ENCODE measurements at regions not wholly inside any gene's neighbourhood (a gene's known extent, or its start where the extent isn't known, plus 50 kb on each side); places are given as distances from the start of the nearest gene placed in this dataset.

DNA sequence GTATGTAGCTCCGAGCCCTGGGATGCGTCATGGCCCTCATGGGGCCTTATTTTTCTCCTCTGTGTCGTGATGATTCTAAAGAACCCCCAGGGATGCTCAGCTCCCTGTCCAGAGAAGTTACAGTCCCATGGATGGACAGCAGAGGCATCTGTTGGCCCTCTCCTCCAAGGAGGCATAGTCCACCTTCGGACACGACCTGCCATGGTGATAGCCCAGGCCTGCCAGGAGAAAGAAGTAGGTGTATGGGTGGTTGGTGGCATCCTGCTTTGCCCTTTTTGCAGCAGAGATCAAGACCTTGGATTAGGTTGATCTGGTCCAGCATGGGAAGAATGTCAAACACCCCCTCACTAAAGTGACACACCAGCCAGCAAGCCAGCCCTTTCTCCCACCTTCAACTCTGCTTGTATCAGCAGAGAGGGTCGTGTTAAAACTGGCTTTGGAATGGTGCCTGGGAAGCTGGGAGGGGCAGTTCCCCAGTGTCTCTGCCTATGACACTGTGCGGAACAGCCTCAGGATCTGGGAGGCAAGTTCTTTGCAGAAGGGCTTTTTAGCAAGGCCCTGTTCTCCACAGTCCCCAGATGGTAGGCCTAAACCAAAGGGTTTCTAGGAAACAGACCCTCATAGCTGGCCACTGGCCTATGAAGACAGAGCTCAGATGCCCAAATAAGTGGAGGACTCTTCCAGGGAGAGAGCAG is 259.9 kb upstream of the RPL38 start:
- H3K27ac ChIP-seq (ENCODE audit: low read depth in 1 of 2, low read length in 1 of 2): no peak overlapping the region
- no peak overlapping the region for H3K4me3 ChIP-seq (ENCODE audit: low read length in 2 of 2)
- DNase-seq (ENCODE audit: low read depth in 6 of 9, low spot score in 9 of 9): no peak
- no peaks in the 10 kb centered on the region for H3K9me3 ChIP-seq (ENCODE audit: control insufficient read depth in 2 of 2, insufficient read depth in 1 of 2, low read length in 1 of 2)
- H3K36me3 ChIP-seq (ENCODE audit: control insufficient read depth in 2 of 2, insufficient read depth in 2 of 2, low read length in 1 of 2): no peaks in the 10 kb centered on the region
- H3K27me3 ChIP-seq (ENCODE audit: control insufficient read depth in 2 of 2, insufficient read depth in 1 of 2, low read length in 1 of 2): peaks cover 0 to 10% of the 10 kb centered on the region in 2 donors
- WGBS: 73% methylated on average over 7 of the region's 7 CpGs
- no peaks in the 10 kb centered on the region for H3K4me1 ChIP-seq (ENCODE audit: control insufficient read depth in 2 of 2, insufficient read depth in 2 of 2, low read length in 2 of 2)

DNA sequence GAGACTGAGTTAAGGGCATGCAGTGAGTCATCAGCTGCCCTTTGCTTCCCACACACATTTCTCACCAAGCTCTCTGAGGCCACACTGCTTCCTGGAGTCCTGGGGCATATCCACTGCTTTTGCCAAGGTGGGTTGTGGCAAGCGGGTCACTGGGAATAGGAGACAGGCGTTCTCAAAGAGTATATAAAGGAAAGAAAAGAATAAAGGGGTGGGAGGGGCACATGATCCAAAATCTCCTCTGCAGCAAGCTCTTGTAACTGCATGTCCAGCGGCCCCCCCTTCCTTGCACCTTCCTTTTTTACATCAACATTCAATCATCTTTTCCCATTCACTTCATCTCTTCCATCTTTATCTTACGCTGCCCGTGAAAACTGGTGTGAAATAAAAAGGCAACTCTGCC is 259.1 kb upstream of the RPL38 start:
- no peaks in the 10 kb centered on the region for H3K4me1 ChIP-seq (ENCODE audit: control insufficient read depth in 2 of 2, insufficient read depth in 2 of 2, low read length in 2 of 2)
- no peak overlapping the region for H3K27ac ChIP-seq (ENCODE audit: low read depth in 1 of 2, low read length in 1 of 2)
- H3K36me3 ChIP-seq (ENCODE audit: control insufficient read depth in 2 of 2, insufficient read depth in 2 of 2, low read length in 1 of 2): no peaks in the 10 kb centered on the region
- no peak for DNase-seq (ENCODE audit: low read depth in 6 of 9, low spot score in 9 of 9)
- H3K4me3 ChIP-seq (ENCODE audit: low read length in 2 of 2): no peak overlapping the region
- H3K27me3 ChIP-seq (ENCODE audit: control insufficient read depth in 2 of 2, insufficient read depth in 1 of 2, low read length in 1 of 2): peaks cover 0 to 10% of the 10 kb centered on the region in 2 donors
- 95% methylated on average over 5 of the region's 5 CpGs for WGBS
- H3K9me3 ChIP-seq (ENCODE audit: control insufficient read depth in 2 of 2, insufficient read depth in 1 of 2, low read length in 1 of 2): no peaks in the 10 kb centered on the region

GRCh38 chr17:73947281-73947965 is 256.1 kb upstream of the RPL38 start:
- H3K27me3 ChIP-seq (ENCODE audit: control insufficient read depth in 2 of 2, insufficient read depth in 1 of 2, low read length in 1 of 2): peaks cover 4 to 33% of the 10 kb centered on the region in 2 donors
- H3K27ac ChIP-seq (ENCODE audit: low read depth in 1 of 2, low read length in 1 of 2): no peak overlapping the region
- H3K36me3 ChIP-seq (ENCODE audit: control insufficient read depth in 2 of 2, insufficient read depth in 2 of 2, low read length in 1 of 2): no peaks in the 10 kb centered on the region
- H3K4me3 ChIP-seq (ENCODE audit: low read length in 2 of 2): no peak overlapping the region
- H3K9me3 ChIP-seq (ENCODE audit: control insufficient read depth in 2 of 2, insufficient read depth in 1 of 2, low read length in 1 of 2): no peaks in the 10 kb centered on the region
- 94% methylated on average over 13 of the region's 13 CpGs for WGBS
- no peaks in the 10 kb centered on the region for H3K4me1 ChIP-seq (ENCODE audit: control insufficient read depth in 2 of 2, insufficient read depth in 2 of 2, low read length in 2 of 2)
- DNase-seq (ENCODE audit: low read depth in 6 of 9, low spot score in 9 of 9): no peak

GRCh38 chr17:73947966-73948355 is 255.5 kb upstream of the RPL38 start:
- WGBS: 97% methylated on average over 4 of the region's 4 CpGs
- DNase-seq (ENCODE audit: low read depth in 6 of 9, low spot score in 9 of 9): no peak
- Histone ChIP-seq H3K36me3 (ENCODE audit: control insufficient read depth in 2 of 2, insufficient read depth in 2 of 2, low read length in 1 of 2) (no peaks in the 10 kb centered on the region), H3K27ac (ENCODE audit: low read depth in 1 of 2, low read length in 1 of 2) (no peak overlapping the region), H3K4me3 (ENCODE audit: low read length in 2 of 2) (no peak overlapping the region), H3K27me3 (ENCODE audit: control insufficient read depth in 2 of 2, insufficient read depth in 1 of 2, low read length in 1 of 2) (peaks cover 9 to 39% of the 10 kb centered on the region in 2 donors), H3K9me3 (ENCODE audit: control insufficient read depth in 2 of 2, insufficient read depth in 1 of 2, low read length in 1 of 2) (no peaks in the 10 kb centered on the region), H3K4me1 (ENCODE audit: control insufficient read depth in 2 of 2, insufficient read depth in 2 of 2, low read length in 2 of 2) (peaks cover 0 to 2% of the 10 kb centered on the region in 2 donors)

DNA sequence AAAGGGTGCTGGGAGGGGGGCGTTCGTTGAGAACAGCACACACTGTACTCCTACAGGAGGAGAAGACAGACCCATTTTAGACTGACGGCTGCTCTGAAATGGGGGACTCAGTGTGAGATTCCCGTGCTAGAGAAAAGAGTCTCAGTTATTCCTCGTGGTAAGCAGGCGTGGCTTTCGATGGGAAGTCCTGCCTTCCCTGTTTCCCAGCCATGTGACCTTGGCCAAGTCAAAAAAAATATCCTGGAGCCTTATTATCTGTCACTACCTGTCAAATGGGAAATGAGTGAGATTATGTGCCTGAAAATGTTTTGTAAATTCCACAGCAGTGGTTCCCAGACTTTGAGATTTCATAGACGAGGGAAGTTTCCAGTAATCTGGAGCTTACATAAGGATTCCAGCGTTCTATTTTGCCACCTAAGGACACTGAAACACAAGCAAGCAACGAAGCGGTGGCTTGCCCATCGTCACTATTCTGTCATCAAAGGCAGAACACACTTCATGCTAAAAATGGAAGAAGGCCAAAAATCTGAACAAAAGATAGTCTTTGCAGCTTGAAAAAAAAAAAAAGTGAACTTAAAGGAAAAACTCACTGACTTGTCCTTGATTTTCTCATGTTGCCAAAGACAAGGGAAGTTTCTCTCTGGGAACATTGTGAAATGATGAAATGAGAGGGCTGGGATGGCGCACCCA is 253.4 kb upstream of the RPL38 start:
- no peak for DNase-seq (ENCODE audit: low read depth in 6 of 9, low spot score in 9 of 9)
- Histone ChIP-seq H3K27me3 (ENCODE audit: control insufficient read depth in 2 of 2, insufficient read depth in 1 of 2, low read length in 1 of 2) (peaks cover 11 to 55% of the 10 kb centered on the region in 2 donors), H3K4me1 (ENCODE audit: control insufficient read depth in 2 of 2, insufficient read depth in 2 of 2, low read length in 2 of 2) (peaks cover 0 to 3% of the 10 kb centered on the region in 2 donors), H3K4me3 (ENCODE audit: low read length in 2 of 2) (no peak overlapping the region), H3K36me3 (ENCODE audit: control insufficient read depth in 2 of 2, insufficient read depth in 2 of 2, low read length in 1 of 2) (no peaks in the 10 kb centered on the region), H3K27ac (ENCODE audit: low read depth in 1 of 2, low read length in 1 of 2) (no peak overlapping the region), H3K9me3 (ENCODE audit: control insufficient read depth in 2 of 2, insufficient read depth in 1 of 2, low read length in 1 of 2) (no peaks in the 10 kb centered on the region)
- 91% methylated on average over 13 of the region's 13 CpGs for WGBS

DNA sequence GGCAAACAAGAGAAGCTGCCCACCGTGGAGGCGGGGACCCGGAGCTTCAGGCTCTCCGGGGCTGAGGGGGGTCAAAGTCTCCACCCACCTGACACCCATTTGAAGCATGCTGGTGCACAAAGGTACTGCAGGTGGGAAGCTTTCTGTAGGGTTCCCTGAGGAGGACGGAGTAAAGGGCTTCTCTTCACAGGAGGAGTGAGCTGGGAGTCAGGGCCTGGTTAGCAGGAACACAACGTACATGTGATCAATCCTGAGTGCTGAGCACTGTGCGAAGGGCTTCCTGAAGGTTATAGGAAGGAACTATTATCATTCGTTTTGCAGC is 252.9 kb upstream of the RPL38 start:
- WGBS: 86% methylated on average over 8 of the region's 8 CpGs
- peaks cover 0 to 3% of the 10 kb centered on the region in 2 donors for H3K4me1 ChIP-seq (ENCODE audit: control insufficient read depth in 2 of 2, insufficient read depth in 2 of 2, low read length in 2 of 2)
- H3K27ac ChIP-seq (ENCODE audit: low read depth in 1 of 2, low read length in 1 of 2): no peak overlapping the region
- H3K27me3 ChIP-seq (ENCODE audit: control insufficient read depth in 2 of 2, insufficient read depth in 1 of 2, low read length in 1 of 2): peaks cover 12 to 57% of the 10 kb centered on the region in 2 donors
- no peak overlapping the region for H3K4me3 ChIP-seq (ENCODE audit: low read length in 2 of 2)
- no peak for DNase-seq (ENCODE audit: low read depth in 6 of 9, low spot score in 9 of 9)
- no peaks in the 10 kb centered on the region for H3K36me3 ChIP-seq (ENCODE audit: control insufficient read depth in 2 of 2, insufficient read depth in 2 of 2, low read length in 1 of 2)
- no peaks in the 10 kb centered on the region for H3K9me3 ChIP-seq (ENCODE audit: control insufficient read depth in 2 of 2, insufficient read depth in 1 of 2, low read length in 1 of 2)

- Histone ChIP-seq H3K27me3 (ENCODE audit: control insufficient read depth in 2 of 2, insufficient read depth in 1 of 2, low read length in 1 of 2) (peaks cover 12 to 59% of the 10 kb centered on the region in 2 donors), H3K36me3 (ENCODE audit: control insufficient read depth in 2 of 2, insufficient read depth in 2 of 2, low read length in 1 of 2) (no peaks in the 10 kb centered on the region), H3K4me3 (ENCODE audit: low read length in 2 of 2) (peak overlapping the region in 1 of 2 donors; percentile 23), H3K9me3 (ENCODE audit: control insufficient read depth in 2 of 2, insufficient read depth in 1 of 2, low read length in 1 of 2) (no peaks in the 10 kb centered on the region), H3K27ac (ENCODE audit: low read depth in 1 of 2, low read length in 1 of 2) (no peak overlapping the region), H3K4me1 (ENCODE audit: control insufficient read depth in 2 of 2, insufficient read depth in 2 of 2, low read length in 2 of 2) (peaks cover 0 to 3% of the 10 kb centered on the region in 2 donors)
- no peak for DNase-seq (ENCODE audit: low read depth in 6 of 9, low spot score in 9 of 9)
- WGBS: 18% methylated on average over 20 of the region's 20 CpGs
Observed at GRCh38 chr17:73952082-73952479, 251.4 kb upstream of the RPL38 start.

DNA sequence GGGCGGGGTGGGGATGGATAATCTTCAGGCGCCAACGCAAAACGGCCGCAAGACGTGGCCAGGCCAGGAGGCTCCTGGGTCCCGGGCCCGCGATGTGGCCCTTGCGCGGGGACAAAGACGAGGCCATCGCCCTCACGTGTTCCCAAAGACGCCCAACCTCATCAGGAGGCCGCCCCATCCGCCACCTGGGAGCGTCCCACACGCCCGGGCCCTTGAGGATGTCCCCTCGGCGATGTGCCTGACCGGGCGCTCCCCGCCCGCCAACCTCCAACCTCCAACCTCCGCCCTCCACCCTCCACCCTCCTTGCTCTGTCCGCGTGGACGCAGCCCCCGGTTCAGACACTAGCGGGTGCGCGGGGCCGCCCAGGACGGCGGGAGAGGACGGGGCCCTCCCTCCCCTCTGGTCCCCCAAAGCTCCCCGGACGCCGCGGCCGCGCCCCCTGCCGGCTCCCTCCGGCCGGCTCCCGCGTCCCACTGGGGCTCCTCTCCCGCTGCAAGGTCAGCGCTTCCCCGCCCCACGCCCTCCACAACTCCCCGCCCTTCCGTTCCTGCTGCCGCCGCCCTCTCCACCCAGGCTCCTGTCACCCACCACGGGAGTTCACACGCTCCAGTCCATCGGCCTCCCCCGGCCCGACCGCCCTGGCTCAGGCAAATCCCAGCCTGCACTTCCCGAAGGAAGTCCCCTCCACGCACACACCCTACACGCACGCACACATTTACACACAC is 250.8 kb upstream of the RPL38 start:
- H3K27ac ChIP-seq (ENCODE audit: low read depth in 1 of 2, low read length in 1 of 2): no peak overlapping the region
- no peaks in the 10 kb centered on the region for H3K9me3 ChIP-seq (ENCODE audit: control insufficient read depth in 2 of 2, insufficient read depth in 1 of 2, low read length in 1 of 2)
- peaks cover 12 to 58% of the 10 kb centered on the region in 2 donors for H3K27me3 ChIP-seq (ENCODE audit: control insufficient read depth in 2 of 2, insufficient read depth in 1 of 2, low read length in 1 of 2)
- 2% methylated on average over 67 of the region's 67 CpGs for WGBS
- peaks cover 0 to 3% of the 10 kb centered on the region in 2 donors for H3K4me1 ChIP-seq (ENCODE audit: control insufficient read depth in 2 of 2, insufficient read depth in 2 of 2, low read length in 2 of 2)
- no peaks in the 10 kb centered on the region for H3K36me3 ChIP-seq (ENCODE audit: control insufficient read depth in 2 of 2, insufficient read depth in 2 of 2, low read length in 1 of 2)
- H3K4me3 ChIP-seq (ENCODE audit: low read length in 2 of 2): peak overlapping the region in 1 of 2 donors; percentile 23
- DNase-seq (ENCODE audit: low read depth in 6 of 9, low spot score in 9 of 9): peak in 2 of 9 donors; percentile 8 to 18

Measured in thymus (tissue), 11 donors.